Fibroblast of skin of left biceps (primary cell): ENCODE measurements at regions not wholly inside any gene's neighbourhood (a gene's known extent, or its start where the extent isn't known, plus 50 kb on each side); places are given as distances from the start of the nearest gene placed in this dataset.

Experiments used
- DNase-seq, 2 experiments: peaks; one replicate each; pipeline ENCODE4 v3.0.0-alpha.2; 2013; ENCODE audit warnings: low read depth in 2 of 2

GRCh38 chr3:73295876-73296635, 234.6 kb downstream of the EBLN2 start:
- no peak for DNase-seq

GRCh38 chr3:73296859-73297258, 235.4 kb downstream of the EBLN2 start:
- DNase-seq = no peak

GRCh38 chr3:73298243-73299183, 237.1 kb downstream of the EBLN2 start:
- no peak for DNase-seq

- DNase-seq = no peak
Observed at GRCh38 chr3:73299184-73299691, 237.8 kb downstream of the EBLN2 start.

- no peak for DNase-seq
Observed at GRCh38 chr3:73314151-73314951, 252.9 kb downstream of the EBLN2 start.

GRCh38 chr3:73315706-73316105, 254.2 kb downstream of the EBLN2 start:
- DNase-seq = no peak

GRCh38 chr3:73319179-73319769, 257.8 kb downstream of the EBLN2 start:
- DNase-seq = no peak

- DNase-seq = no peak
Observed at GRCh38 chr3:73321286-73321999, 260.0 kb downstream of the EBLN2 start.

GRCh38 chr3:73324203-73325155, 263.0 kb downstream of the EBLN2 start:
- DNase-seq = peak; percentile 76 to 77

- no peak for DNase-seq
Observed at GRCh38 chr3:73326396-73326795, 264.9 kb downstream of the EBLN2 start.

- no peak for DNase-seq
Observed at GRCh38 chr3:73327052-73327451, 265.6 kb downstream of the EBLN2 start.
